RWPE2 (cell line): ENCODE measurements at regions not wholly inside any gene's neighbourhood (a gene's known extent, or its start where the extent isn't known, plus 50 kb on each side); places are given as distances from the start of the nearest gene placed in this dataset.

Experiments used
- ATAC-seq: fragments of 200-7000 bp; cut with Tn5 transposase; 3 replicates; pipeline ENCODE4 v1.9.1; 2021; ENCODE audit warnings: low read depth
- DNase-seq: peaks from one replicate; pipeline ENCODE4 v3.0.0-alpha.2; 2020; ENCODE audit warnings: low spot score
- H3K27ac ChIP-seq: fragments of 450-650 bp; 2 replicates; pipeline ENCODE4 v1.5.1; 2017; ENCODE audit warnings: mild to moderate bottlenecking; ENCODE audit not compliant: poor library complexity, severe bottlenecking
- H3K27me3 ChIP-seq: fragments of 250-450 bp; sonication (Bioruptor Pico); 2 replicates; pipeline ENCODE4 v1.5.1; 2021; ENCODE audit warnings: mild to moderate bottlenecking, moderate library complexity; ENCODE audit not compliant: insufficient read depth, poor library complexity, severe bottlenecking
- H3K36me3 ChIP-seq: fragments of 250-450 bp; sonication (Bioruptor Pico); 2 replicates; pipeline ENCODE4 v1.5.1; 2020; ENCODE audit warnings: low read depth, mild to moderate bottlenecking, moderate library complexity
- H3K4me1 ChIP-seq: fragments of 250-450 bp; sonication (Bioruptor Pico); 2 replicates; pipeline ENCODE4 v1.5.1; 2021; ENCODE audit warnings: mild to moderate bottlenecking, moderate library complexity; ENCODE audit not compliant: insufficient read depth, poor library complexity, severe bottlenecking
- H3K4me3 ChIP-seq: fragments of 250-450 bp; sonication (Bioruptor Pico); 2 replicates; pipeline ENCODE4 v1.5.1; 2021; ENCODE audit warnings: mild to moderate bottlenecking, moderate library complexity; ENCODE audit not compliant: severe bottlenecking
- H3K9me3 ChIP-seq: fragments of 250-450 bp; sonication (Bioruptor Pico); 2 replicates; pipeline ENCODE4 v1.5.1; 2021; ENCODE audit warnings: mild to moderate bottlenecking, moderate library complexity; ENCODE audit not compliant: severe bottlenecking
- CTCF ChIP-seq: fragments of 450-650 bp; IDR thresholded peaks from one replicate; pipeline ENCODE4 v1.5.1; 2017; ENCODE audit warnings: mild to moderate bottlenecking, moderate library complexity; ENCODE audit not compliant: poor library complexity, severe bottlenecking

GRCh38 chr13:50731400-50731799 is 112.1 kb downstream of the DLEU7 start:
- Histone ChIP-seq H3K36me3 (no peaks in the 10 kb centered on the region), H3K4me1 (peaks cover 30% of the 10 kb centered on the region), H3K27ac (peak overlapping the region; percentile 65), H3K4me3 (no peak overlapping the region), H3K9me3 (peaks cover 6% of the 10 kb centered on the region), H3K27me3 (no peaks in the 10 kb centered on the region)
- no peak for TF ChIP-seq CTCF
- peak; percentile 73 for DNase-seq
- ATAC-seq: peak; percentile 95

GRCh38 chr13:50732712-50733111 is 110.8 kb downstream of the DLEU7 start:
- H3K27me3 ChIP-seq: no peaks in the 10 kb centered on the region
- peak overlapping the region; percentile 65 for H3K27ac ChIP-seq
- H3K9me3 ChIP-seq: peaks cover 6% of the 10 kb centered on the region
- TF ChIP-seq CTCF: no peak
- no peak overlapping the region for H3K4me3 ChIP-seq
- no peaks in the 10 kb centered on the region for H3K36me3 ChIP-seq
- ATAC-seq: no peak
- no peak for DNase-seq
- H3K4me1 ChIP-seq: peaks cover 30% of the 10 kb centered on the region

GRCh38 chr13:50733392-50733791 is 110.1 kb downstream of the DLEU7 start:
- H3K27ac ChIP-seq: no peak overlapping the region

GRCh38 chr13:50735071-50735470 is 108.4 kb downstream of the DLEU7 start:
- Histone ChIP-seq H3K4me1 (peaks cover 30% of the 10 kb centered on the region), H3K36me3 (no peaks in the 10 kb centered on the region), H3K4me3 (no peak overlapping the region), H3K27ac (no peak overlapping the region), H3K9me3 (peaks cover 6% of the 10 kb centered on the region), H3K27me3 (no peaks in the 10 kb centered on the region)
- no peak for TF ChIP-seq CTCF
- ATAC-seq: peak; percentile 49; the same call in 1 of the 3 replicates
- no peak for DNase-seq

More at GRCh38 chr13:50733392-50733791, 110.1 kb downstream of the DLEU7 start:
- no peak for TF ChIP-seq CTCF
- H3K36me3 ChIP-seq: no peaks in the 10 kb centered on the region
- peaks cover 6% of the 10 kb centered on the region for H3K9me3 ChIP-seq
- peaks cover 30% of the 10 kb centered on the region for H3K4me1 ChIP-seq
- DNase-seq: no peak
- H3K4me3 ChIP-seq: no peak overlapping the region
- H3K27me3 ChIP-seq: no peaks in the 10 kb centered on the region
- ATAC-seq: no peak

- peaks cover under 1% of the 10 kb centered on the region for H3K4me1 ChIP-seq
- no peaks in the 10 kb centered on the region for H3K27me3 ChIP-seq
- no peaks in the 10 kb centered on the region for H3K9me3 ChIP-seq
- no peaks in the 10 kb centered on the region for H3K36me3 ChIP-seq
- TF ChIP-seq CTCF: no peak
- ATAC-seq (no peak), DNase-seq (no peak)
- no peak overlapping the region for H3K4me3 ChIP-seq
- no peak overlapping the region for H3K27ac ChIP-seq
These were observed 103.3 kb downstream of the DLEU7 start for GRCh38 chr13:50740052-50740741.
